IPS-20b (cell line): ENCODE measurements at regions not wholly inside any gene's neighbourhood (a gene's known extent, or its start where the extent isn't known, plus 50 kb on each side); places are given as distances from the start of the nearest gene placed in this dataset.

Experiments
- H3K27ac ChIP-seq: one replicate; pipeline ENCODE4 v1.5.1; 2013; ENCODE audit warnings: low read length
- H3K27me3 ChIP-seq: 2 replicates; pipeline ENCODE4 v1.6.1; 2013; ENCODE audit warnings: mild to moderate bottlenecking, low read length, inconsistent platforms; ENCODE audit not compliant: insufficient read depth
- H3K36me3 ChIP-seq: 2 replicates; pipeline ENCODE4 v1.6.1; 2013; ENCODE audit warnings: low read depth, mild to moderate bottlenecking, inconsistent platforms, low read length, moderate library complexity; ENCODE audit not compliant: insufficient read depth
- H3K4me1 ChIP-seq: 2 replicates; pipeline ENCODE4 v1.6.1; 2013; ENCODE audit warnings: mild to moderate bottlenecking, control low read depth, inconsistent platforms, low read length, moderate library complexity; ENCODE audit not compliant: insufficient read depth
- H3K4me3 ChIP-seq: 2 replicates; pipeline ENCODE4 v1.5.1; 2013; ENCODE audit warnings: mild to moderate bottlenecking, low read length, inconsistent platforms
- H3K9ac ChIP-seq: 2 replicates; pipeline ENCODE4 v1.6.1; 2013; ENCODE audit warnings: low read depth, mild to moderate bottlenecking, inconsistent platforms, low read length, moderate library complexity
- H3K9me3 ChIP-seq: 2 replicates; pipeline ENCODE4 v1.6.1; 2013; ENCODE audit warnings: mild to moderate bottlenecking, low read depth, low read length, inconsistent platforms; ENCODE audit not compliant: insufficient read depth

DNA sequence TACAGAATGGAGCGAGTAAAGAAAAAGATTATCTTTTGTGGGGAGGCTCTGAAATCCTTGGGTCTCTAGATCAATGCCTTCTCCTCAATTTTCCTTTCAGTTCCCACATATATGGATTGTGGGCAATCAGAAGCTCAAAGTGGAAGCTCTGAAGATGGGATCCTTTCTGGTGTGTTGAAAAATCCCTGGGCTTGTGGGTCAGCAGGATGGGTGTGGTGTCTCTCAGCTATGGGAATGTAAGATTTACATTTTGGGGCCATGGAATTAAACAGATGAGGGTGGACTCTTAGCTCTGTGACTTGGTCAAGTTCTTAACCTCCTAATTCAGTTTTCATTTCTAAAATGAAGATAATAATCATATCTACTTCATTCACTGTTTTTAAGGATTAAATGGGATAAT lies 231.9 kb upstream of the CA10 start:
- Histone ChIP-seq H3K4me3 (no peak overlapping the region), H3K27me3 (no peaks in the 10 kb centered on the region), H3K9ac (no peak overlapping the region), H3K27ac (no peak overlapping the region), H3K9me3 (no peaks in the 10 kb centered on the region), H3K36me3 (no peaks in the 10 kb centered on the region), H3K4me1 (no peaks in the 10 kb centered on the region)

DNA sequence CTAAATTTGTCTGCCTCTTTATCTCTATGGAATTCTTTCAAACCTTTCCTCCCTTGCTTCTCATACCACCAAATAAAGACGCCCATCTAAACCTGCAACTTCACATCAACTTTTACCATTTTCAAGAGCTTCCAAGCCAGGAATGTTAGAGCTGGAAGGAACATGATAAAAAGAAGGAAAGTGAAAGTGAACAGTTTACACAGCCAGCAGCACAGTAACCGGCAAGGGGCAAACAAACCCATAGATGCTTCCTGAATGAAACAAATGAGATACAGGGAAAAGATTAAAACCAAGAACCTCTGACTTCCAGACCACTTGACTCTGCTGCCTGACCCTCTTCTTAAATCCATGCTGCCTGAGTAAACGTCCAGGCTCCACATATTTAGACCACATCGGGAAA lies 231.1 kb upstream of the CA10 start:
- Histone ChIP-seq H3K36me3 (no peaks in the 10 kb centered on the region), H3K4me1 (no peaks in the 10 kb centered on the region), H3K27me3 (no peaks in the 10 kb centered on the region), H3K9me3 (no peaks in the 10 kb centered on the region), H3K9ac (no peak overlapping the region), H3K27ac (no peak overlapping the region), H3K4me3 (no peak overlapping the region)

DNA sequence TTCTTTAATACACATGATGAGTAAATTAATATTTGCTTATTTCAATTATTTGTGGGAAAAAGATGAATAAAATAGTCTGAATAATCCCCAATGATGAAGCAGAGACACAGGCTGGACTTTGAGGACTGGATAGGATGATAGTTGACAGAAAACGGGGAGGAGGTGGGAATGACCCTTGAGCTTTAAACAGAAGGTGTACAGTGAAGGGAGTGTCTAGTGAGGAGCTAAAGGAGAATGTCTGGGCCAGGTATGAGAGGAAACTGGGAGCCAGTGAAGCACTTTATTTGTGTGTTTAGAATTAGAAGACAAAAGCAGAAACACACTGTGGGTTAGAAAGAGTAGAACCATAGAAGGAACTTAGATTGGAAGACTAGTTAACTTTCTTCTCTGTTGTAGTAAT lies 230.4 kb upstream of the CA10 start:
- Histone ChIP-seq H3K9ac (no peak overlapping the region), H3K9me3 (no peaks in the 10 kb centered on the region), H3K27me3 (no peaks in the 10 kb centered on the region), H3K4me3 (no peak overlapping the region), H3K27ac (no peak overlapping the region), H3K36me3 (no peaks in the 10 kb centered on the region), H3K4me1 (no peaks in the 10 kb centered on the region)

DNA sequence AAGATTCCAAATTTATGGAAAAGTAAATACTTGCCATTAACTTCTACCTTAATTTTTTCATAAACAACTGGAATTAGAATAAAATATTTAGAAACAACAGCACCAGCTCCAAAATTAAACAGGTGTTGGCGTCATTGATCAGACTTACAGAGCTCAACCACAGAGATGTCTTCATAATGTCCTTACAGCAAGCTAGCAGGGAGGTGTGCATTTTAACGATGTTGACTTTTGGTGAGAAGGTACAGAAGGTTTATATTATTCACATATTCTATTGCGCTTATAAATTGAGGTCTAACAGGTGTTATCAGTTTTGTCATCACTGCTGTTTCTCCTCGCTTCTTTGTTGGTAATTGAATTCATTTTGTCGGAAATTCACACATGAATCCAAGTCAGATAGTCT lies 226.2 kb upstream of the CA10 start:
- H3K4me1 ChIP-seq, result no peaks in the 10 kb centered on the region
- no peaks in the 10 kb centered on the region for H3K9me3 ChIP-seq
- no peaks in the 10 kb centered on the region for H3K27me3 ChIP-seq
- H3K9ac ChIP-seq, result no peak overlapping the region
- H3K27ac ChIP-seq, result no peak overlapping the region
- no peaks in the 10 kb centered on the region for H3K36me3 ChIP-seq
- H3K4me3 ChIP-seq, result no peak overlapping the region

DNA sequence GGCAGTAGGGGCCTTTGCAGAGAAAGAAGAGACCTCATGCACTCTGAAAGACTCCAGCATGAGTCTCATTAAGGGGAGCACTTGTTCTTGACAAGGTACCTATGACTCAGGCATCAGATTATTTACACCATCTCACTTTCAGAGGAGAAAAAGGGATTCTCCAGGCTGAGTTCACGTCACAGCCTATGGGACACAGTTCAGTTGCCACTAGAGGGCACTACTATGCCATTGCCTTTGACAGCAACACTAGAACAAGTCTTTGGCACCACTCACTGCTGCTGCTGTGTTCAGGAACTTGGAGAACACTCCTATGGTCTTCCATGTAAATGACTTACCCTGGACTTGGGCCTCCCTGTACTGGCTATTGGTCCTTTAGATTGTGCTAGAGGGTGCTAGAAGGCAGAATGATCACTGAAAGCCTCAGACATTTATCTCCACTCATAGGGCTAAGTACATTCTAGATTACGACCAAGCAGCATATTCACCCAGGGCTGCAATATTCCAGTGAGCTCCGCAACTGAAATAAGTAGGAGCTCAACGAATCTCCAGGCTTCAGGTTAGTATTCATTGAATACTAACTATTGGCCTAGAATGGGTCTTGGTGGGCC lies 225.1 kb upstream of the CA10 start:
- no peaks in the 10 kb centered on the region for H3K9me3 ChIP-seq
- no peak overlapping the region for H3K4me3 ChIP-seq
- H3K4me1 ChIP-seq, result no peaks in the 10 kb centered on the region
- H3K9ac ChIP-seq, result no peak overlapping the region
- no peak overlapping the region for H3K27ac ChIP-seq
- H3K27me3 ChIP-seq, result no peaks in the 10 kb centered on the region
- no peaks in the 10 kb centered on the region for H3K36me3 ChIP-seq

DNA sequence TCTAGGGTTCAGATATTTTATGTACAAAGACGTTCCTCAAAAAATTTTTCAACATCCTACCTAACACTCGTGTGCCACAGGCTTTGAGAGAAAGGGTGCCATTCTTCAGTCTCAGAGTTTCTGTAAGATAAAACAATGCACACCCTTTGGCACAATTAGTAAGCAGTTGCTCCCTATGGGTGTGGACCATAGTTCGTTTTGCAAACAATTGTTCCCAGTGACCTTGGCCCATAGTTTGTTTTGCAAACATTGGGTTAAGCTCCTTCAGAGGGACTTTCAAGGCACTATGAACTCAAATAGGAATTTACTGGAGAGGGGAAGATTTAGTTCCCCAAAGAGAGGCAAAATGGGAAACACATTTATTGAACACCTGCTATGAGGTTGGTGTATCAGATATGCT lies 220.3 kb upstream of the CA10 start:
- Histone ChIP-seq H3K36me3 (no peaks in the 10 kb centered on the region), H3K4me3 (no peak overlapping the region), H3K27ac (no peak overlapping the region), H3K4me1 (no peaks in the 10 kb centered on the region), H3K27me3 (no peaks in the 10 kb centered on the region), H3K9ac (no peak overlapping the region), H3K9me3 (no peaks in the 10 kb centered on the region)

DNA sequence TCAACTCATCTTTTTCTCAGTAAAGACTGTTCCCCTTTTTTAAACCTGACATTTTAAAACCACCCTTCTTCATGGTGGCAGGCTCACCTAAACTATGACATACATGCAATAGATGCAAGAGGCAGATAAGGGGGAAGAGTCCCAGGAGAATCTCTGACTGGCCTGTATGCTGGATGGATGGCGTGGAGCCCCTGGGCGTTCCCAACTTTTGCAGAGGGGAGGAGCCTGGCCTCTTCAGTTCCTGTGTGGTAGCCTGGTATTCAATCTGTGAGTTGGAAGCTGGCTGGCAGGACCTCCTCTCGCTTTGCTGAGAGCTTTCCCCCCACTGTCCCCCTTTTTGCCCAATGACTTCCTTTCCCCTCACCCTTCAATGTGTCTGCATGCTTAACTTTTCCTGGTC lies 217.6 kb upstream of the CA10 start:
- H3K9me3 ChIP-seq, result no peaks in the 10 kb centered on the region
- H3K36me3 ChIP-seq, result no peaks in the 10 kb centered on the region
- H3K27me3 ChIP-seq, result no peaks in the 10 kb centered on the region
- H3K4me1 ChIP-seq, result no peaks in the 10 kb centered on the region
- H3K27ac ChIP-seq, result no peak overlapping the region
- no peak overlapping the region for H3K4me3 ChIP-seq
- no peak overlapping the region for H3K9ac ChIP-seq

DNA sequence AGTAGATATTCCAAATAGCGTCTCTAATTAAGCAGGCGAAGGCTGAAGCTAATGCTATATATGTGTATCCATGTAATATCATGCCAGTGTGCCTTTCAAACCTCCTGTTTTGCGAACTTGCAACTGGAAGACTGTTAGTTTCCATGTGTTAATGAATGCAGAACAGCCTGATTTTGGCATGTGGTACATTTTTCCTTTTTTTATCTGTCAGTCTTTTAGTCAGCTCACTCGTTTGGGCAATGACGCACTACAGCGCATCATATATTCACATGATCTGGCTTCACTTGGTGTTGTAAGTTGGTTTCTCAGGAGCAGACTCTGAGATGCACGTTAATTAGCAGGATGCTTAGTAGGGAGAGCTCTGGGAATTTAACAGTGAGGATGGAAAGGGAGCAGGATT lies 210.4 kb upstream of the CA10 start:
- Histone ChIP-seq H3K9me3 (no peaks in the 10 kb centered on the region), H3K27me3 (no peaks in the 10 kb centered on the region), H3K4me3 (no peak overlapping the region), H3K27ac (no peak overlapping the region), H3K9ac (no peak overlapping the region), H3K36me3 (no peaks in the 10 kb centered on the region), H3K4me1 (no peaks in the 10 kb centered on the region)

DNA sequence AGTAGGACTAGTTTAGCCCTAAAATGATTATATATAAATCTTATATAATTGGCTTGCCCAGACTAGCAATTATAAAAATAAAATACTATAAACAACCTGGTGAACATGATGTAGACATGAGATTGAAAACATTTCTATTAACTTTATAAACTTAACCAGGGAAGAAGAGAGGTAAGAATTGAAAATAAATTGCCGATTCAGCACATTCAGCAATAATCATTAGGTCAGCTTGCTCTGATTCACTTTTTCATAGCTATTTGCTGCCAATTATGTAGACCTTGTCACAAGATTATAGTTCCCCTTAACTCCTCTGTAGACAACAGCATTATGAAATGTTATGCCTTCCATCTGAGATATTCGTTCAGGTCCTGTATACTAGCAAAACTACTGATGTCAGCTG lies 199.3 kb upstream of the CA10 start:
- Histone ChIP-seq H3K4me3 (no peak overlapping the region), H3K27me3 (no peaks in the 10 kb centered on the region), H3K9ac (no peak overlapping the region), H3K36me3 (no peaks in the 10 kb centered on the region), H3K9me3 (peaks cover 4% of the 10 kb centered on the region; the same call in 1 of the 2 replicates), H3K4me1 (no peaks in the 10 kb centered on the region), H3K27ac (no peak overlapping the region)

DNA sequence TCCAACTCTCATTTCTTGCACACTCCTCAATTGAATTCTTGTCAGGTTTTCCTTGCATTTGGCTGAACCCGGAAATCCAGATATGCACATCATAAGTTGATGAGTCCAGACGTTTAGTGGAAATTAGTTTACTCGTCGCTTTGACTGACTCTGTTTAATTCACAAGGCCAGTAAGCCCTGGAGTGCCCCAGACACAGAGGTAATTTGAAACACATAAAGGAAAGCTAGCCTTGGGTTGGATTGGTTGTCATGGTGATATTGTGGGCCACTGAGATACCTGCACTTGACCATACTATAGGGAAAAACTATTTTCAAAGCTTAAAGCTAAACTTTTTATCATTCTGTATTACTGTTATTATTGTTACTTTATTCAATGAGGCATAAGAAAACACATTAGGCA lies 178.3 kb upstream of the CA10 start:
- no peaks in the 10 kb centered on the region for H3K36me3 ChIP-seq
- H3K9me3 ChIP-seq, result no peaks in the 10 kb centered on the region
- H3K4me3 ChIP-seq, result no peak overlapping the region
- H3K27me3 ChIP-seq, result no peaks in the 10 kb centered on the region
- H3K9ac ChIP-seq, result no peak overlapping the region
- H3K27ac ChIP-seq, result no peak overlapping the region
- no peaks in the 10 kb centered on the region for H3K4me1 ChIP-seq

DNA sequence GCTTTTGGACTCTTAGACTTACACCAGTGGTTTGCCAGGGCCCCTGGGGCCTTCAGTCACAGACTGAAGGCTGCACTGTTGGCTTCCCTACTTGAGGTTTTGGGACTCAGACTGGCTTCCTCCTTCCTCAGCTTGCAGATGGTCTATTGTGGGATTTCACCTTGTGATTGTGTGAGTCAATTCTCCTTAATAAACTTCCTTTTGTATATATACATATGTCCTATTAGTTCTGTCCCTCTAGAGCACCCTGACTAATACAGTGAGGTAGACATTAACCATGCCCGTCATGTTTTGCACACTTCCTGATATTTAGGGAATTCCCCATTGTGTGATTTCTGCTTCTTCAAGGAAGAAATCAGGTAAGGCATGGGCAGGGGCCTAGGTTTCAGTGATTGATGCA lies 147.8 kb upstream of the CA10 start:
- Histone ChIP-seq H3K36me3 (no peaks in the 10 kb centered on the region), H3K4me3 (no peak overlapping the region), H3K27ac (no peak overlapping the region), H3K4me1 (no peaks in the 10 kb centered on the region), H3K9ac (no peak overlapping the region), H3K9me3 (no peaks in the 10 kb centered on the region), H3K27me3 (no peaks in the 10 kb centered on the region)

DNA sequence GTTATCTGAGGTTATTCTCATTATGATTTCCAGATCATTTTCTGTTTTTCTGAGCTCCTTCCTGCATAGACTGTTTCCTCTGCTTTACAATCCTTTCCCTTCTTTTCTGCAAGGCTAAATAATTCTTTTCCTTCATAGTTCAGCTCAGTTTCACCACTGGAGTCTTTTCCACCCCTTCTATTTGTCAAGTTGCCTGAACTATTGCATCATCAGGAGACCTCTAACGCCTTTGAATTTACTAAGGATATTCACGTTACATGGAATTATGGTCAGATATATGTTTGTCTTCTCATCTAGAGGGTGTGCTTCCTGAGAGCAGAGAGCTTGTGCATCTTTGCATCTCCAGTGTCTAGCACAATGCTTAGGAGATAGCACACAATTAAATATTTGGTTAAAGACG lies 140.4 kb upstream of the CA10 start:
- Histone ChIP-seq H3K27ac (no peak overlapping the region), H3K9ac (no peak overlapping the region), H3K9me3 (no peaks in the 10 kb centered on the region), H3K4me1 (no peaks in the 10 kb centered on the region), H3K4me3 (no peak overlapping the region), H3K27me3 (no peaks in the 10 kb centered on the region), H3K36me3 (no peaks in the 10 kb centered on the region)
